Inferior parietal cortex (tissue), 1 donor: ENCODE measurements at regions not wholly inside any gene's neighbourhood (a gene's known extent, or its start where the extent isn't known, plus 50 kb on each side); places are given as distances from the start of the nearest gene placed in this dataset.
"Not testable (repeated sequence)": the region's sequence is repeated elsewhere in the genome, so short reads cannot be mapped to it uniquely, and the experiment has no call there.

Experiments
- DNase-seq: peaks from one replicate; pipeline ENCODE4 v3.0.0-alpha.2; 2016; ENCODE audit errors: extremely low spot score

DNA sequence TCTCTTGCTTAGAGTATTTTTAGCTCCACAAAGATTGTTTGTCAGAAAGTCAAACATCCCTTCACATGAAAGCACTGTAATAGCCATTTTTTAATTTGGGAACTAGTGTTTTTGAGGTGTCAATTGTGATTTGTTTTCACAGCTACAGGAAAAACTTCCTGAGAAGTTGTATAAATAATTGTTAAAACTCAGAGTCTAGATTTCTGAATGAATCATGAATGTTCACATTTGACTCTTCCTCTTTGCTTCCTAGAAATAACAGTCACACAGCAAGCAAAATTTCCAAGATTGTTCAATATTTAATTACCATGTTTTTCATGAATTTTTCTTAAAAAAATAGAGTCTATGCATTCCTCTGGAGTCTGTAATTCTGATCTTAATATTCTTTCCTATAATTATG lies 156.9 kb upstream of the SLC7A11 start:
- no peak for DNase-seq

DNA sequence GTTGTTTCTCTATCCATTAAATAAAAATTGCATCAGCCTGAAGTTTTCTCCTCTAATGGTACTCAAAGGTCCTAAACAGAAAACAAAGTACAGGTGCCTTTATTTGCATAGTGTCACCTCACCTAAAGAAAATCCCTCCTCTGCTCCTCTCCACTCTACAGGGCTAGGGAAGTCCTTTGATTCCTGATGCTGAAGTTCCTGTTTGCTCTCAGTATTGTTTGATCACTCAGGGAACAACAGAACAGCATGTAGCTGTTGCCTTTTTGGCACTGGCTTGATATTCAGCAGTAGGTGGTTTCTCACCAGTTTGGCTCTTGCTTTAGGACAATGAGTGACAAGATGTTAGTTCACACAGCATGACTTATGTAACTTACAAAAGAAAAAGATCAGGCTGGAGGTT lies 156.2 kb upstream of the SLC7A11 start:
- DNase-seq, result no peak

DNA sequence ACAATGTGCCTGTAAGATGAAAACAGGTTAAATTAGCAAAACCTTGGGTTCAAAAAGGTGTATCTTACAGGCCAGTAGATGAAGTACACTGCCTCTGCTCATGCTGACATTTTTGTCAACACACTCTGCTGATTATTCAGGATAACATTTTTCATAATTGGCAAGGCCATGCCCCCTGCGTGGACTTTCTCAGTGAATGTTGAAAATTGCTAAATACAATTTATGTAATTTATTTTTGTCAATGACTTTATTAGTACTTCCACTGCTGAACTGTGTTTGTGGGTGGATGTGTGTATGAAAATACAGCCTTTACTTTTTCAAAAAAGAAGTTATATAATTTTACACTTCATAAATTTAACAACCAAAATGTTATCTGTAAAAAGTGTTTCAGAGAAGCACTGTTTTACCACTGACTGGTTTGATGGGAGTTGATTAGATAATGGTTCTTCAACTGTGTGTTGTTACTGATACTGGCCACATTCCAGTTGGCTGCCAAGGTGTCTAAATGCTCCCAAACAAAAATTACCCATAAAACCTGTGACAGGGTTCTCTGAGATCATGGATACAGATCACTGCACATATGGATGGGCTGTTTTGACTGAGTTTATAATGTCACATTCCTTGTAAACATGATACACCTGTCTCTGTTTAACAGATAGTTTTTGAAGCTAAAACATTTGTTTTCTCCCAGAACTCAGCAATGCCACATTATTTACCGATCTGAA lies 151.9 kb upstream of the SLC7A11 start:
- no peak for DNase-seq

DNA sequence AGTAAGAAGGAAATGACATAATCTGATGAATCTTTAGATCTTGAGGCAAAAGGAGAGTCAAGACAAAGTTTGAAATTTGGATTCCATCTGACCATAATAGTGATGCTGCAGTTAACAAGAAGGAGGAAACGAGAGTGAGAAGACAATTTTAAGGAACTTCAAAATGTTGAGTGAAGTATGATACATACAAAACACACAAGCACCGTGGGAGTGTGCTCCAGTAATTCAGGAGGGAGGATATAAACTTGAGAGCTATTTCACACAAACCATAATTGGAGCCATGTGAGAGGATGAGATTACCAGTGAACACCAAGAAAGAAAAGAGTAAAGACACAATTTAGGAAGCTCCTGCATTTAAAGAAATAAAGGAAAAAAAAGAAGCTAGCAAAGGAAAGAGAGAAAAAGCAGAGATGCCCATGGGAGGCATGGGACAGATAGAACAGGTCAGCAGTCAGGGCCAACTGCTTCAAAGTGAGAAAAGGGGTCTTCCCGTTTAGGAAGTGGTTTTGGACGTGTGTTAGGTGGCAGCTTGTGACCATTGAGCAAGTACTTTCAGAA lies 150.7 kb upstream of the SLC7A11 start:
- DNase-seq, result no peak

DNA sequence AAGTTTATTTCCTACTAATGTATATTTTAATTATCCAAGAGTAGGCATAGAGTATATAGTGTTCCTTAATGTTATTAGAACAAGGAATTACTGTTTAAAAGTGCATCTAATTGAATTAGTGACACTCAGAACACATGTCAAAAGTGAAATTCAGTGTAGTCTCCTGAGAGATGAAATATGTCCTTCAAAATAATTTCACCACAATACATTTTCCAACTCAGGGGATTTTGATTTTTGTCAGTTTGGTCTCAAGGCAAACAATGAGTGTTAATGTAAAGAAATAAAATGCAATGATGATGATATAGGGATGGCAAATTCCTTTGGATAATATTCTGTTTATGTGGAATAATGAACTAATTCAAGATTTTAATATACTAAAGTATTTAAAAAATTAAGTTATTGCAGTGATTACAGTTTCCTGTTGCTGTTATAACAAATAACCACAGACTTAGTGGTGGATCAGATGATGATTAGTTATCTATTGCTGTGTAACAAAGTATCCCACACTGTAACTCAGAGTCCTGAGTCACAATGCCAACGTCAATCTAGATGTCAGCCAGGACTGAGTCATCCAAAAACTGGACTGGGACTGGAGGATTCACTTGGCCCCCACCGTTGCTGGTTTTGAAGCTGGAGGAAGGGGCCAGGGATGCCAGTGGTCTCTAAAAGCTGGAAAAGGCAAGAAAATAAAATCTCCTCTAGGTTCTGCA lies 148.0 kb upstream of the SLC7A11 start:
- no peak for DNase-seq

DNA sequence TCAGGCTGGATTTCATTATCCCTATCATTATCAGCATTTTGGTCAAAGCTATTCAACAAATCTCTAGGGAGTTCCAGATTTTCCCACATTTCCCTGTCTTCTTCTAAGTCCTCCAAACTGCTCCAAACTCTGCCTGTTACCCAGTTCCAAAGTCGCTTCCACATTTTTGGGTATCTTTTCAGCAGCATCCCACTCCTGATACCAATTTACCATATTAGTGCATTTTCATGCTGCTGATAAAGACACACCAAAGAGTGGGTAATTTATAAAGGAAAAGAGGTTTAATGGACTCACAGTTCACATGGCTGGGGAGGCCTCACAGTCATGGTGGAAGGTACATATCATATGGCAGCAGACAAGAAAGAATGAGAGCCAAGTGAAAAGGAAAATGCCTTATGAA lies 132.8 kb upstream of the SLC7A11 start:
- DNase-seq, result no peak

DNA sequence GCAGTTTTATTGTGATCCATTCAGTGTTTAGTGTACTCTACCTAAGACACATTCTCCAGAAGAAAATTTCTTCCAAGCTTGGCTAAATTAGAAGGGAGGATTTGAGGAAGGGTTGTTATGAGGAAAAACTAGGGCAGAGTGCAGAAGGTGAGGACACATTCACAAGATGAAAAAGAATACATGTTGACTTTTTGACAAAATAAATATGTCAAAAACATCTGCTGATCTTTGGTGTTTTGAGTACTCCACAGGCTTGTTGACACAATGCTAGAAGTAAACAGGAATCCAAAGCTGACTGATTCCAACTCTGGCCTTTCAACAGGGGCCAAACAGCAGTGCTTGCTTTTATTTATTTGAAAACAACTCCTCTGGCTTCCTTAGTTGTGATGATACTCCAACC lies 125.8 kb upstream of the SLC7A11 start:
- no peak for DNase-seq

DNA sequence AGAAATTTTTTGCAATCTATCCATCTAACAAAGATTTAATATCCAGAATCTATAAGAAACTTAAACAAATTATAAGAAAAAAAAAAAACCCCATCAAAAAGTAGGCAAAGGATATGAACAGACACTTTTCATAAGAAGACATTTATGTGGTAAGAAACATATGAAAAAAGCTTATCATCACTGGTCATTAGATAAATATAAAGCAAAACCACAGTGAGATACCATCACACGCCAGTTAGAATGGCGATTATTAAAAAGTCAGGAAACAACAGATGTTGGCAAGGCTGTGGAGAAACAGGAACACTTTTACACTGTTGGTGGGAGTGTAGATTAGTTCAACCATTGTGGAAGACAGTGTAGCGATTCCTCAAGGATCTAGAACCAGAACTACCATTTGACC lies 110.3 kb upstream of the SLC7A11 start:
- DNase-seq, result not testable (repeated sequence)

DNA sequence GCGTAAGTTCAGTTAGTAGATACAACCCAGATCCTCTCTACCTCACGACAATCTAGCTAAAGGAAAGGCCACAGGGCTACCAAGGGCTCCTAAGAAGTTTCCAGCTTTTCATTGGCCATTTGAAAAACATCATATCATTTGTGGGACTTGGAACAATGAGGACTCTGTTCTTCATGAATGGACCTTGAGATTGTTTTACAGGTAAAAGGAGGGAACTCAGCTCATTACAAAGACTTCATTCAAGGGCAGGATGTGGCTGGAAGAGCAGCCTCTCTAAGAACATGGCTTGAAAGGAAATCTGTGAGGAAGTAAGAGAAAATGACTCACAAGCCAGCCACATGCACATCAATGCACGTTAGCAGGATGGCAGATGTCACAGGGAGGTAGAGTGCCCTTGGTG lies 105.9 kb upstream of the SLC7A11 start:
- DNase-seq, result no peak

DNA sequence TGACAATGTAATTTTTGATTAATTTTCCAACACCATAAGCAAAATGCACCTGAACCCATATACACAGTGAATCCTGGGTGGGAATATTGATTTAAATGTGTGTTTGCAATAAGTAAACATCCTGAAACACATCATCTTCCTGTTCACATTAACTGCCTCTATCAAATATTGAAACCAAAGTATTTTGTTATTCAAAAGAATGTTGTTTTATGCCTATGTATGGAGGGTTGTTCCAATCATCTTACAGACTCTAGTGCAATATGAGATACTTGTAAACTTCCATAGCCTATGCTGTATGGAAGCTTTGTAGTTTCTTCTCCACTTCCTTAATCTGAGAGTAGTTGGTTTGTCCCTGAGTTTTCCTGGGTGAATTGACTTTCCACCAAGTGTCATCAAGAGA lies 105.4 kb upstream of the SLC7A11 start:
- no peak for DNase-seq

DNA sequence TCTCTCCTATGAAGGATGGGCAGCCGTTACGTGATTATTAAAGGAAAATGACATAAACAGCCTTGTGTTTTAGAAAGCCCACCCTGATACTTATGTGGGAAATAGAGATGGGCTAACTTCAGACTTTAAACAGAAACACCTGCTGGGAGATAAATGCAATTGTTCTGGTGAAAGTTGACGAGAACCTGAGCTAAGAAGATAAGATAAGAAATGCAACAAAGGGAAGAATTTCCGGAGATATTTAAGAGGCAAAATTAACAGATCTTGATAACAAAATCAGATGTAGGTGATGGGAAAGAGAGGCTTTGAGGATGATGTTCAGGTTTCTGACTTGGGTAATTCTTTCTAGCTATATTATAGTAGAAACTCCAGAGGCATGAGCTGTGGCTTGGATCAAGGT lies 102.7 kb upstream of the SLC7A11 start:
- no peak for DNase-seq

DNA sequence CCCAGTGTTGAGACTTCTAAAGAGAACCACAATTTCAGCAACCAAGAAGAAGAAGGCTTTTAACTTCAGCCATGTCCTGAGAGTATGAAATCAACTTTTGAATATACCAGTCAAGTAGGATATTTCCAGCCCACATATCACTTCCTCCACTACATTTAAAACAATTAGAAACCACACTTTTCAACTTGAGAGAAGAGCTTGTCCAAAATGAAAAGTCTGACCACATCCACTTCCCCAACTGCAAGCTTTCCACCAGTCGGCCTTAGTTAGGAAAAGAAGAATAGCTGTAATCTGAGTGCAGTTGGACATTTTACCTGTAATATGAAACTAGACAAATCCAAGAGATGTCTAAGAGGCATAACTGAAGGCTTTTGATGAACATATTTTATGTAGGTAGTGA lies 101.9 kb upstream of the SLC7A11 start:
- DNase-seq, result no peak

DNA sequence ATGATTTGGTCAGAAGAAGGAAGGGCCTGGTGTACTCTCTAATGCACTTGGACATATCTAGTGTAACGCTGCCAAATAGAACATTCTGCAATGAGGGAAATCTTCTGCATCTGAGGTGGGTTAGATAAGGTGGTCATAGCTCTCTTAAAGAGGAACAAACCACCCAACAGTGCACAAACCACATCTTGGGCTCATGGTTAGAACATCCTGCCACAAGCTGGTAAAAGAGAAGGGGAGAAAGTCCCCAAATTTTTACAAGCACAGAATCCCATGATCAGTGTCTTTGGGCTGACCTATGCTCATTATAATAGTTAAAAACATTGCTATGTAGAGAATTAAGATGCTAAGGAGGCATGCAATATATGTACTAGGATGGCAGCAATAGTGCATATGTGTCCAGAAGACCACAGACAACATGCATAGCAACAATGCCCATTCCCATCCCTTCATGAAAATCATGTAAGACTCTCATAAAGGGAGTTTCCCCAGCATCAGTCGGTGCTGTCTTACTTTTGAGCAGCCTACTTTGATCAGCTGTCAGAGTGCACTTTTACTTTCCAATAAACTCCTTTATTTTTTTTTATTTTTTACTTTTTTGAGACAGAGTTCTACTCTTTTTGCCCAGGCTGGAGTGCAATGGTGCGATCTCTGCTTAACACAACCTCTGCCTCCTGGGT lies 99.7 kb upstream of the SLC7A11 start:
- DNase-seq, result no peak

DNA sequence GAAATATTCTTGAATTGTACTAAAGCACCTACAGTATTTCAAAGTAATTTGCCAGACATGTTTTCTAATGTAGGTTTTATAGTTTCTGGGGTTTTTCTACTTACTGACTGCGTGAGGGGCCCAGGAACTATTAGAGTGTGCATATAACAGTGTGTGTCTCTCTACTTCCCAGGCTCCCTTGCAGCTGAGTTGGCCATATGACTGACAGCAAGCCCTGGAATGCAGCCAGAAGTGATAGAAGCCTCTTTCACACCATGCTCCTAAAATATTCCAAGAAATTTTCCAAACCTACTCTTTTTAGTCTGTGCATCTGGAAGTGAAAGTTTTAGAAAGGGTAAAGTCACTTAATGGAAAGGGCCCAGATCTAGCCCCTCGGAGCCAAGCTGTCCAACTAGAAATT lies 96.7 kb upstream of the SLC7A11 start:
- no peak for DNase-seq

DNA sequence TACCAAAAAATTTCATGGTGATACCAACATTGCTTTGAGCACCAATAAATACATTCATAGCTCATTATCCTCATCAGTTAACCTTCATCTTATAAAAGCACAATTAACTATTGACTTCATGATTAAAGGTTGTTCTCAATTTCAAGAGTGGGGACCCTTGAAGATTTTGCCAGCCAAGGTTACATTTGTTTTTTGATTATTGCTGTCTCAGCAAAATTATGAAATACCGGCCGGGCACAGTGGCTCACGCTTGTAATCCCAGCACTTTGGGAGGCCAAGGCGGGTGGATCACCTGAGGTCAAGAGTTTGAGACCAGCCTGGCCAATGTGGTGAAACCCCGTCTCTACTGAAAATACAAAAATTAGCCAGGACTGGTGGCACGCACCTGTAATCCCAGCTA lies 96.1 kb upstream of the SLC7A11 start:
- not testable (repeated sequence) for DNase-seq

DNA sequence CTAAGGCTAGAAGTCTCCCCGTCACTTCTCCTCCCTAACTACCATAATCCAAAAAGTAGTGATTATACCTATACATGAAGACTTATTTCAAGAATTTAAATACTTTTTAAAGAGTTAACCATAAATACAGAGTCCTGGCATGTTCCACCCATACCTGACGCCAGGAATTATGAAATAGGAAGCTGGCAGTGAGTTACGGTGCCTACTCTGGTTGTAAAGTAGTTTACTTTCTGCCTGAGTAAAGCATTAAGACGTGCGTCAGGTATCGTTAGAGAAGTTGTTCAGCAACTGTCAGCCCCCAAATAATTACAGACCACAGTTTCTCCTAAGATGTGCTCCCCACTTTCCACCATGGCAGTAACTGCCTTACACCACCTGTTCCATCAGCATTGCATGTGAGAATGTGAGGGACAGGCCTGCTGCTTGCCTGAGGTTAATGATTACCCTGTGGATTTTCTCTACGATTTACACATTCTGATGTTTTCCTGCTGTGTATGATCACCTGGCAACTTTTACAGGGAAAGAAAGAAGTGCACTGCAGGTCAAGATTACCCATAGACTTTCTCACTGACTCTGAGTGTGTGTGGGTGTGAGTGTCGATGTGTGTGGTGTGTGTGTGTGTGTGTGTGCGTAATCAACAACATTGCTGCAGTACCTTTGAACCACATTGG lies 92.3 kb upstream of the SLC7A11 start:
- no peak for DNase-seq

DNA sequence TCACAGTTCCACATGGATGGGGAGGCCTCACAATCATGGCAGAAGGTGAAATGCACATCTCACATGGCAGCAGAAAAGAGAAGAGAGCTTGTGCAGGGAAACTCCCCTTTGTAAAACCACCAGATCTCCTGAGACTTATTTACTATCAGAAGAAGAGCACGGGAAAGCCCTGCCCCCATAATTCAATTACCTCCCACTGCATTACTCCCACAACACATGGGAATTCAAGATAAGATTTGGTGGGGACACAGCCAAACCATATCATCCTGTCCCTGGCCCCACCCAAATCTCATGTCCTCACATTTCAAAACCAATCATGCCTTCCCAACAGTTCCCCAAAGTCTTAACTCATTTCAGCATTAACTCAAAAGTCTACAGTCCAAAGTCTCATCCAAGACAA lies 90.3 kb upstream of the SLC7A11 start:
- DNase-seq, result not testable (repeated sequence)

DNA sequence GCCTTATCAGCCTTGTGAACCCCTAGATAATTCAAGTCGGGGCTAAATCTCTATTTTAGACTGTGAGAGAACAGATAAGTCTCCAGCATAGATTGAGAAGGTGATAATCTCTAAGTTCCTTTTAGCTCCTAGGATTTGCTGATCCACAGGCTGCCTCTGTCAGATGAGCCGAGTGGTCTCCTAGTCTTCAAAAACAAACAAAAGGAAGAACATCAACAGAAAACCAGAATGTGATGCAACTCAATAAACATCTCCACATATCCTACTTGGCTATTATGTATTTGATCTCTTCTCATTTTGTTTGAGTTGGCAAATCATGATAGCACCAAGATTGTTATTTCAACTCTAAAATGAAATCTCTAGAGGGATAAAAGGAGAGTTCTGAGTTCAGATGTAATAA lies 88.4 kb upstream of the SLC7A11 start:
- no peak for DNase-seq

DNA sequence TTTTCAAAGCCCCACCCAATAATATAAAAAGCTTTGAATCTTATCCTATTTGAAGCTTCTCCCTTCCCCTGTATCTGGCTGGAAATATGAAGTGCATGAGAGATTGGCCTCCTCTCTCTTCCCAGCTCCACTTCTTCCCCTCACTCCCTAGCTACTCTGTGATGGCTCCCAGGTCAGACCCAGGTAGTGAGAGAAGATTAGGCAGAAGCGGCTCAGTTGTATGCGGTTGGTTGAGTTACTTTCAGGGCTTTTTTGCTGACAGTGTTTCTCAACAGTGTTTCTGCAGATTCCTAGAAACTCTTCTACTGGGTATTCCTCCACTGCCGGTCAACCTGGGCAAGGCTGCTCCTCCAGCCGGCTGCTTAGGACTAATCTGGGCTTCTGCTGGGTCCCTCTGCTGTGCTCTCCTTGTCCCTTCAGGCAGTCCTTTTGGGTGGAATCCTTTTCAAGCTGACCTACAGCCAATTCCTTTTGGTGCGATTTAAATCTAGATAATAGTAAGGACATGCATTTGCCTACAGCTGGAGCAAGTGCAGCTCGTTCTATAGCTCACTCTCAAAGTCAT lies 87.4 kb upstream of the SLC7A11 start:
- DNase-seq, result no peak

DNA sequence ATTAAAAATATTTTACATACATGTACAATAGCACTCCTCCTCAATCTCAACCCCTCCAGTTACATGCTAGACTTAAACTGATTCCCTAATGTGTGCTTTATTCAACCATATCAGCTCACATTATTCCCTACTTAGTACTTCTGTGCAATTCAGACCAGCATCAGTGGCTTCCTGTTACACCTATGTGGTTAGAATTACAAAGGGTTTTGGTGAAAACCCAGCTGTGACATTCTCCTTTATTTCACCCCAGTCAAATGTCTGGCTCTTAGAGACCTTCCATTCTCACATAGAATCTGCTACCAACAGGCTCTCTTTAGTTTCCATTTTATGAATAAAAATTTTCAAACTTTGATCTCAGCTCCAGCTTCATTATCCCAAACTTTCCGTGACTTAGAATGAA lies 85.2 kb upstream of the SLC7A11 start:
- DNase-seq, result no peak

DNA sequence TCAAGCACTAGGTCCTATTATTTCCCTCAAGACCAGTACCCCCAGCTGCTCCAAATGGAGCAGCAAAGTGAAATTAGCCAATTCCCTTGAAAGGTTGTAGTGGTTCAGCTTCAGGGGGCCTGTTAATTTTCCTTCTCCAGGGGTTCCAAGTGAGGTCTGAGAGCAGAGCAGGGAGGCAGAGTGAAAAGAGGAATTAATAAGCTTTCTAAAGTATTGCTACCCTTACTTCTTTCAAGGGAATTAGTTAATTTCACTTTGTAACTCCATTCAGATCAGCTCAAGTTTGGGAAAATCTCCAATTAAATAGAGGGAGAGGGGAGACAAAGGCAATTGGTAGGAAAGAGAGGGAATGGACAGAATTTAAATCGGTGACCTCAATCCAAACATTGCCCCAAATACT lies 78.7 kb upstream of the SLC7A11 start:
- DNase-seq, result no peak

DNA sequence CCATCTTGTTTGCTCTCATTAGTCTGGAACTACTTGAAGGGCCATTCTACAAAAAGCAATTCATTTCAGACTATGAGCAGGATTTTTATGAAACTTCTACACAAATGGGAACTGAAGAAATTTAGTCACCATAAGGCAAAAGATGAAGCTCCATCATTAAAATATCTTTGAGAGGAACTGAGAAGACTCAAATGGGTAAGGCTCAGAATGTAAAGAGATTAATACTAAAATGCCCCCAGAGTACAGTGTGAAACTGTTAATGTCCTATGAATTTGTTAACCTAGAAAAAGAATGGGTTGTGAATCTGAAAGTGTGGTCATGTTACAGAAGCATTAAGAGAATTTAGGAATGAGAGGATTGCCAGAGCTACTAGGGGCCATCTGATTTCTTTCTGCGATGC lies 77.9 kb upstream of the SLC7A11 start:
- no peak for DNase-seq
